ENCODE measurements at regions not wholly inside any gene's neighbourhood (a gene's known extent, or its start where the extent isn't known, plus 50 kb on each side); places are given as distances from the start of the nearest gene placed in this dataset.
"Not testable (repeated sequence)": the region's sequence is repeated elsewhere in the genome, so short reads cannot be mapped to it uniquely, and the experiment has no call there.

DNA sequence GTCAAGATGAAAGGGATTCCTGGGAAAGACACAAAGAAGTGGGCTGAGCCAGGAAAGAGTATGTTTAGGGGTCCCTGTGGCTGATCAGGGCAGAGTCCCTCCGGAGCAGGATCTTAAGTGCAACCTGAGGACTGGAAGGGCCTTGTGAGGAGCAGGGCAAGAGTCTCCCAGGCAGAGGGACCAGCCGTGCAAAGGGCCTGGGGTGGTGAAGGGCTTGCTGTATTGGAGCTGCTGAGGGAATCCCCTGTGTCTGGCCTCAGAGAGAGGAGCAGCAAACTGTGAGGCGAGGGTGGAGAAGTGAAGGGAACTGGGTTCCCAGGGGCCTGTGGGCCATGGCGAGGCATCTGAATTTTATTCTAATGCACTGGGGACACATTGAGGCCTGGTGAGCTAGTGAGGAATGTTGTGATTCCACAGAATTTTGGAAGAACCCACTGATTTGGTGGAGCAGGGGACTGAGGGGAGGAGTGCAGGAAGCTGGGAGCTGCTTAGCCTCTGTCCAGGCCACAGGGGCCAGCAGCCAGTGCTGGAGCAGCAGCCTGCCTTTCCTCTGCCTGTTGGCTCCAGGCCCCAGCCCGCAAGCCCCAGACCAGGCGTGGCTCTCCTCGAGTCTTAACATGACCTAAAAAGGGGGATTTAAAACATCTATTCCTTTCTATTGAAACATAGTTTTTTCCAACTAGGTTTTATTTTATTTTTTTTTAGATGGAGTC lies 138.4 kb upstream of the IGFBP3 start:
- Histone ChIP-seq H3K4me3 (ENCODE audit: severe bottlenecking) (no peak overlapping the region), H3K27me3 (ENCODE audit: insufficient read depth, poor library complexity, severe bottlenecking) (no peaks in the 10 kb centered on the region), H3K36me3 (ENCODE audit: low read depth) (no peaks in the 10 kb centered on the region), H3K9me3 (ENCODE audit: severe bottlenecking) (no peaks in the 10 kb centered on the region), H3K27ac (ENCODE audit: poor library complexity, severe bottlenecking) (no peak overlapping the region), H3K4me1 (ENCODE audit: insufficient read depth, poor library complexity, severe bottlenecking) (no peaks in the 10 kb centered on the region)
- ATAC-seq (ENCODE audit: low read depth) (no peak), DNase-seq (ENCODE audit: low spot score) (no peak)
- TF ChIP-seq, protein P1, sequence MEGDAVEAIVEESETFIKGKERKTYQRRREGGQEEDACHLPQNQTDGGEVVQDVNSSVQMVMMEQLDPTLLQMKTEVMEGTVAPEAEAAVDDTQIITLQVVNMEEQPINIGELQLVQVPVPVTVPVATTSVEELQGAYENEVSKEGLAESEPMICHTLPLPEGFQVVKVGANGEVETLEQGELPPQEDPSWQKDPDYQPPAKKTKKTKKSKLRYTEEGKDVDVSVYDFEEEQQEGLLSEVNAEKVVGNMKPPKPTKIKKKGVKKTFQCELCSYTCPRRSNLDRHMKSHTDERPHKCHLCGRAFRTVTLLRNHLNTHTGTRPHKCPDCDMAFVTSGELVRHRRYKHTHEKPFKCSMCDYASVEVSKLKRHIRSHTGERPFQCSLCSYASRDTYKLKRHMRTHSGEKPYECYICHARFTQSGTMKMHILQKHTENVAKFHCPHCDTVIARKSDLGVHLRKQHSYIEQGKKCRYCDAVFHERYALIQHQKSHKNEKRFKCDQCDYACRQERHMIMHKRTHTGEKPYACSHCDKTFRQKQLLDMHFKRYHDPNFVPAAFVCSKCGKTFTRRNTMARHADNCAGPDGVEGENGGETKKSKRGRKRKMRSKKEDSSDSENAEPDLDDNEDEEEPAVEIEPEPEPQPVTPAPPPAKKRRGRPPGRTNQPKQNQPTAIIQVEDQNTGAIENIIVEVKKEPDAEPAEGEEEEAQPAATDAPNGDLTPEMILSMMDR (IDR thresholded peaks at IDR 0.05; ENCODE audit: poor library complexity, severe bottlenecking) = no peak

DNA sequence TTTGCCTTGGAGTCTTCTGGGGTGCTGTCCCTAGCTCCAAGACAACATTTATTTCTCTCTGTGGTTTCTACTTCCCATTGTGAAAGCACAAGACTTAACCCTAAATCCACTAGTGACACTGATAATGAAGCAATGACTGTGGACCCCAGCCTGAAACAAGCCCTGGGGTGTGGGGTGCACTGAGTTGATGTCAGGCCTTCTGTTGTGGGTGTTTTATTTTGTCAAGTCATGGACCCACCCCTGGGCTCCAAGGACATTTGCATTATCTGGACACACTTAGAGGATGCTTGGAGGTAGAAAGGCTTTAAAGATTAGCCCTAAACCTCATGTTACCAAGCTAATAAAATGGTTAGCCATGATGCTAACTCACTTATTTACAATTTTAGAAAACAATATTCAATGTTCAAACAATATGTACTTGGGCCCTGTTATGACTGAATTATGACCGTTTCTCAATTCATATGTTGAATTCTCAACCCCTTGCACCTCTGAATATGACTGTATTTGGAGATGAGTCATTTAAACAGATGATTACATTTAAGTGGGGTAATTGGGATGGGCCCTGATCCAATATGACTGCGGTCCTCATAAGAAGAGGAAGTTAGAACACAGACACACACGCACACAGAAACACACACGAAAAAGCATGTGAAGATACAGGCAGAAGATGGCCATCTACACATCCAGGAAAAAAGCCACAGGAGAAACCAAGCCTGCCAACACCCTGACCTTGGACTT lies 137.2 kb upstream of the IGFBP3 start:
- TF ChIP-seq, protein P1 (IDR thresholded peaks at IDR 0.05; ENCODE audit: poor library complexity, severe bottlenecking) = no peak
- no peaks in the 10 kb centered on the region for H3K4me1 ChIP-seq (ENCODE audit: insufficient read depth, poor library complexity, severe bottlenecking)
- no peak for DNase-seq (ENCODE audit: low spot score)
- H3K36me3 ChIP-seq (ENCODE audit: low read depth) = no peaks in the 10 kb centered on the region
- H3K27ac ChIP-seq (ENCODE audit: poor library complexity, severe bottlenecking) = no peak overlapping the region
- H3K9me3 ChIP-seq (ENCODE audit: severe bottlenecking) = no peaks in the 10 kb centered on the region
- no peak overlapping the region for H3K4me3 ChIP-seq (ENCODE audit: severe bottlenecking)
- no peaks in the 10 kb centered on the region for H3K27me3 ChIP-seq (ENCODE audit: insufficient read depth, poor library complexity, severe bottlenecking)
- ATAC-seq (ENCODE audit: low read depth) = no peak

DNA sequence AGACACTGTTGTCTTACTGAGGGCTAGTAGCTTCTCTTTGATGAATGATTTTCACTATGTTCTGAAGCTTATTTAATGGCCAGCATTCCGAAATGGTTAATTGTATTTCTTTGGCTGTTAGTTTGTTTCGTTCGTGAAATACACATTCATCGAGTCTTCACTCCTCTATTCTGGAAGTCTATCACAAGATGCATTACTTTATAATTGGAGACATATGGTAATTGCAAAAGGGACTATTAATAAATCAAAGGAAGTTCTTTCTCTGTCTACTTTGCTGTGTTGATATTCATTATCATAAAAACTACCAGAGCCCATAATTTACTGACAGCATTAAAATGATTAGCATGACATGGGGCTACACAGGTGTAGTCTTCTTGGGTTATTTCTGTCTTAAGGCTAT lies 133.8 kb upstream of the IGFBP3 start:
- Histone ChIP-seq H3K36me3 (ENCODE audit: low read depth) (no peaks in the 10 kb centered on the region), H3K27ac (ENCODE audit: poor library complexity, severe bottlenecking) (no peak overlapping the region), H3K4me1 (ENCODE audit: insufficient read depth, poor library complexity, severe bottlenecking) (no peaks in the 10 kb centered on the region), H3K4me3 (ENCODE audit: severe bottlenecking) (no peak overlapping the region), H3K27me3 (ENCODE audit: insufficient read depth, poor library complexity, severe bottlenecking) (no peaks in the 10 kb centered on the region), H3K9me3 (ENCODE audit: severe bottlenecking) (no peaks in the 10 kb centered on the region)
- DNase-seq (ENCODE audit: low spot score) = no peak
- no peak for ATAC-seq (ENCODE audit: low read depth)
- TF ChIP-seq, protein P1 (IDR thresholded peaks at IDR 0.05; ENCODE audit: poor library complexity, severe bottlenecking) = no peak

DNA sequence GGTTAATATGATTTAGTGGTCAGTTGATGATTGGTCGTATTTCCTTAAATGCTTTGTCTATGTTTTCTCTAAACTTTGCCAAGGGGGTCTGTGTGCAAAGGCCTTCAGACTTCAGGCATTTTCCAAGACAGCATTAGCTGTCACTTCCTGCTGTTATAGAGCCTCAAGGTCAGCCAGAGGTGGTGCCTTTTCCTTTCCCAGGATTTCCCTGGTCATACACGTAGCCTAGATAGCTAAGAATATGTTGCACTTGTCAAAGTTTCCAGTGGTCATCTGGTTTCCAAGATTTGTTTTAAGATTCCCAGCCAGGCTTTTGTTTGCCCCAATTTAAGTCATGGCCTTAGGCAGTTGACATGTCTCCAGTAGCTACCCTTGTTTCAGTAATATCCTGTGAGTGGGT lies 133.2 kb upstream of the IGFBP3 start:
- H3K27ac ChIP-seq (ENCODE audit: poor library complexity, severe bottlenecking) = no peak overlapping the region
- no peaks in the 10 kb centered on the region for H3K36me3 ChIP-seq (ENCODE audit: low read depth)
- no peaks in the 10 kb centered on the region for H3K4me1 ChIP-seq (ENCODE audit: insufficient read depth, poor library complexity, severe bottlenecking)
- no peak overlapping the region for H3K4me3 ChIP-seq (ENCODE audit: severe bottlenecking)
- TF ChIP-seq, protein P1 (IDR thresholded peaks at IDR 0.05; ENCODE audit: poor library complexity, severe bottlenecking) = no peak
- H3K9me3 ChIP-seq (ENCODE audit: severe bottlenecking) = no peaks in the 10 kb centered on the region
- ATAC-seq (ENCODE audit: low read depth) (no peak), DNase-seq (ENCODE audit: low spot score) (no peak)
- H3K27me3 ChIP-seq (ENCODE audit: insufficient read depth, poor library complexity, severe bottlenecking) = no peaks in the 10 kb centered on the region

DNA sequence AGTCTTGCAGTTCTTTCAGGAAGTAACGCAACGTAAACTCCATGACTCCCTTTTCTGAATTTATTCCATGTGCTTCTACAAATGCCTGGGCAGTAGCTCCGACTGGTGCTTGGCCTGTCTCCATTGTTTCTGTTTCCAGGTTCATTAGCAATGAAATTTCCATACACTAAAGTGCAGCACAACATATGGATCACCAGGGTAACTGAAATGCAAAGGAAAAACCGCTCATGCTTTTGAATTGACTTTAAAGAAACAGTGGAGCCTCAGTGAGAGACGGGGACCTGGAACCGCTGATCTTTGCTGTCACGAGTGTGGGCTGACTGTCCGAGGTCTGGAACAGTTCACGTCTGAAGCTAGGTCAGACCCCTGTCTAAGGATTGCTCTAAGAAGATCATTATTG lies 126.5 kb upstream of the IGFBP3 start:
- Histone ChIP-seq H3K9me3 (ENCODE audit: severe bottlenecking) (no peaks in the 10 kb centered on the region), H3K4me3 (ENCODE audit: severe bottlenecking) (no peak overlapping the region), H3K4me1 (ENCODE audit: insufficient read depth, poor library complexity, severe bottlenecking) (no peaks in the 10 kb centered on the region), H3K36me3 (ENCODE audit: low read depth) (no peaks in the 10 kb centered on the region), H3K27ac (ENCODE audit: poor library complexity, severe bottlenecking) (no peak overlapping the region), H3K27me3 (ENCODE audit: insufficient read depth, poor library complexity, severe bottlenecking) (no peaks in the 10 kb centered on the region)
- DNase-seq (ENCODE audit: low spot score) (no peak), ATAC-seq (ENCODE audit: low read depth) (no peak)
- TF ChIP-seq, protein P1 (IDR thresholded peaks at IDR 0.05; ENCODE audit: poor library complexity, severe bottlenecking) = no peak

DNA sequence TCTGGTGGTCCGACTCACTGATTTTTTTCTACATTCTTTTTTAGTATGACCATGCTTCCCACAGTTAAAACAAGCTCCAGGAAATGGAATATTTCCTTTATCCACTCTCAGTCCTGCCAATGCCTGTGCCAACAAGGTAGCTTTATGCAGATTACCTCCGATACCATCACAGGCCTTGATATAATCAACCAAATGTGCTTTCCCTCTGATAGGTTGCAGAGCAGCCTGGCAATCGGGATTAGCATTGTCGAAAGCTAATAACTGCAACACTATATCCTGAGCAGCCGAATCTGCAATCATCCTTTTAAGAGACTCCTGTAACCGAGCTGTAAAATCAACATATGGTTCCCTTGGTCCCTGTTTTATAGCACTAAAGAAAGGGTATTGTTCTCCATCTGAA lies 122.3 kb upstream of the IGFBP3 start:
- H3K27me3 ChIP-seq (ENCODE audit: insufficient read depth, poor library complexity, severe bottlenecking); ATAC-seq (ENCODE audit: low read depth); H3K36me3 ChIP-seq (ENCODE audit: low read depth); H3K4me3 ChIP-seq (ENCODE audit: severe bottlenecking); H3K4me1 ChIP-seq (ENCODE audit: insufficient read depth, poor library complexity, severe bottlenecking); DNase-seq (ENCODE audit: low spot score); H3K9me3 ChIP-seq (ENCODE audit: severe bottlenecking); H3K27ac ChIP-seq (ENCODE audit: poor library complexity, severe bottlenecking): not testable (repeated sequence)

DNA sequence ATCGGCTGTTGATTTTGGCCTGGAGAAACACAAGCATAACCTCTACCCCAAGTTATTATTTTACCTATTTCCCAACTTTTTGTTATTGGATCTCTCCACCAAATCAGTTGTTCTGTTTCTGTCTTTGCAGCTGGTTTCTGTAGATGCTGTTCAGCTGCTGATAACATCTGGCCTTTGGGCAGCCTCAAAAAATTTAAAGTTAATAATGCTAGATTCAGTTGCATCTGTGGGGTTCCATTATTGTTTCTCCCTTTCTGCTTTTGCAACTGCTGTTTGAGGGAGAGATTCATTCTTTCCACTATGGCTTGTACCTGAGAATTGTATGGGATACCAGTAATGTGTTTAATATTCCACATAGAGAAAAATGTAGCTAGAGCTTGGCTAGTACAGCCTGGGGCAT lies 118.7 kb upstream of the IGFBP3 start:
- not testable (repeated sequence) for ATAC-seq (ENCODE audit: low read depth); H3K4me3 ChIP-seq (ENCODE audit: severe bottlenecking); H3K36me3 ChIP-seq (ENCODE audit: low read depth); DNase-seq (ENCODE audit: low spot score); H3K9me3 ChIP-seq (ENCODE audit: severe bottlenecking); H3K27ac ChIP-seq (ENCODE audit: poor library complexity, severe bottlenecking); H3K4me1 ChIP-seq (ENCODE audit: insufficient read depth, poor library complexity, severe bottlenecking); H3K27me3 ChIP-seq (ENCODE audit: insufficient read depth, poor library complexity, severe bottlenecking)
